ENCODE measurements at regions not wholly inside any gene's neighbourhood (a gene's known extent, or its start where the extent isn't known, plus 50 kb on each side); places are given as distances from the start of the nearest gene placed in this dataset.
"Not testable (repeated sequence)": the region's sequence is repeated elsewhere in the genome, so short reads cannot be mapped to it uniquely, and the experiment has no call there.

DNA sequence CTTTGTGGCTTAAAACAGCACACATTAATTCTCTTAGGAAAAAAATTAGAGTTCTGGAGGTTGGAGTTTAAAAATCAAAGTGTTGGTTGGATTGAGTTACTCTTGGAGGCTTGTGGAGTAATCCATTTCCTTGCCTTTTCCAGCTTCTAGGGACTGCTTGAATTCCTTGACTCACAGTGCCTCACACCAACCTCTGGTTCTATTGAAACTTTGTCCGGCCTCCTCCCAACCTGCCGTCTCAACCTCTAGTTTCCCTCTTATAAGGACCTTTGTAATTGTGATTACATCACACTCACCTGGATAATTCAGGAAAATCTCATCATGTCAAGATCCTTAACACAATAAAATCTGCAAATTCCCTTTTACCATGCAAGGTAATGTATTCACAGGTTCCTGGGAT is 764.2 kb upstream of the CDH18 start:
- not testable (repeated sequence) for DNase-seq

DNA sequence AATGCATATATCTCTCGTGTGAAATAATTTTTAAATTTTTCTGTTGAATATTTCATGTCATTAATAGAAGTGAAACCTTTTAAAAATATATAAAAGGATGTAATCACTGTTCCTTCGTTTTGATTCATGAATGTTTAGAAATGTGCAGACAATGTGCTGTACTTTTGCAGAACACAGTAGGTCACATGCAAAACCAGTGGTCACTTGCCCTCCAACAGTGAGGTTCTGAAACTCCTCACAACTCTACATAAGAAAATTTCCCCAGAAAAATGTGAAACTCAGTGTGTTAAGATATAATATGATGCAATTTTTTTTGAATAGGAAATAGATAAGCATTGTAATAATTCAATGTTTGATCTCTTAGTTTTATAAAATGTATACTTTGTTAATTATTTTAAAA is 747.7 kb upstream of the CDH18 start:
- not testable (repeated sequence) for DNase-seq

DNA sequence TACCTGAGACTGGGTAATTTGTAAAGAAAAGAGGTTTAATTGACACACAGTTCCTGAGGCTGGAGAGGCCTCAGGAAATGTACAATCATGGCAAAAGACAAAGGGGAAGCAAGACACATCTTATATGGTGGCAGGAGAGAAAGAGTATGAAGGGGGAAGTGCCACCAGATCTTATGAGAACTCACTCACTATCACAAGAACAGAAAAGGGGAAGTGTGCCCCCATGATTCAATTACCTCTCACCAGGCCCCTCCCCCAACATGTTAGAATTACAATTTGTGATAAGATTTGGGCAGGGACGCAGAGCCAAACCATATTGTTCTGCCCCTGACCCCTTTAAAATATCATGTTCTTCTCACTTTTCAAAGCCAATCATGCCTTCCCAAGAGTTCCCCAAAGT is 744.2 kb upstream of the CDH18 start:
- not testable (repeated sequence) for DNase-seq

DNA sequence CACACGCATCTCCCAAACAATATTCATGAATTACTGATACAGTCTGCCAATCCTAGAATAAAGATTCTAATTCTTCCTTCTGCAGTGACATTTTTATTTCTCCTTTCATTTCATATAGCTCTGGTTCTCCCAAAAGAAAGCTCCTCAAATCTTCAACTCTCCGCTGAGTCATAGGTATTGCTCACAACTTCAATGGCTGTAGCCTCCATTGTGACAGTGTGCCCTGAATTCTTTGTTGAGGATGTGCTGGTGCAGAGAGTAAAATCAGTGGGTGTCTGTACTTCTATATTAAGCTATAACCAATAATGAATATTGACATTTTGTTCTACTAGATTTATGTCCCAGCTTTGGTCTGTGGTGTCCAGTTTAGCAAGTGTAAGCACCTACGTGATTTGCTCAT is 733.3 kb upstream of the CDH18 start:
- not testable (repeated sequence) for DNase-seq

DNA sequence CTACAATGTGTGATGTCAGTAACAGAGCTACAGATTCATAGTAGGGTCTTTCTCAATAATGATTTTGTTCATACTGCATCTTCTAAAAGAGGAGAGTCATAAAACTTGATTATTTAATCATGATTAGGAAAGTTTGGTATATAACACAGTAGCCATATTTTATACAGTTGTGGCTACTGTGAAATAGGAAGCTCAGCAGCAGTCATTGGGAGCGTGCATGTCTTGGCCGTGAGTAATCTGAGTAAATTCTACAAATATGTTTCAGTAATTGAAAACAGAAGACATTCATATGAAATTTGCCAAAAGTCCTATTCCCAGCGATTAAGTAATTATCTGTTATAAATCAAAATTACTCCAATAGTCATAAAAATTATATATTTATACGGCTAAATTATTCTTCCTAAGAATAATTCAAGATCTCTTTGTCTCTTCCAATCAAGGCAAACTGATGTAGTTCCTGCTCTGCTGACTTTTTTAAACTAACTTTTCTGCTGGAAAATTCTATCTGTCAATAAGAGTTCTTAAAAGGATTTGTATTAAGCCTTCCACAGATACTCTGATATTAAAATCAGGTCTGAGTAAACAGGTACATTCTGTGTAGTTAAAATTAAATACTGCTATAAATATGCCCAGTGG is 723.6 kb upstream of the CDH18 start:
- DNase-seq: not testable (repeated sequence)

DNA sequence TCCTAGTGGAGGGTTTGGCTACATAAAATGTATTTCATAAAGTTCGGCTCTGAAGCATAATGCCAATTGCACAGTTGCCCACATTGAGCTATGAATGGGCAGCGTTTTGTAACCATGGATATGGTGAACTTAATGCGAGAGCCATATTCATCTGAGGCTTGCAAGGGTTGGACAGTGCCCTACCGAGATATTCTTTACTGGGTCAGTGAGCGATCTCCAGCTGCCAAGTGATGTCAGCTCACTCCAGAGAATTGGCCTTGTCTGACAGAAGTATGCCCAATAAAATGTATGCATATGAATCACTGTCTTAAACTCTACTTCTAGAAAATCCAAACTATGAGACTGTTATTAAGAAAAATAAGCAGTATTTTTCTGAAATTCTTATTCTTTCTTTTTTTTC is 719.6 kb upstream of the CDH18 start:
- not testable (repeated sequence) for DNase-seq

DNA sequence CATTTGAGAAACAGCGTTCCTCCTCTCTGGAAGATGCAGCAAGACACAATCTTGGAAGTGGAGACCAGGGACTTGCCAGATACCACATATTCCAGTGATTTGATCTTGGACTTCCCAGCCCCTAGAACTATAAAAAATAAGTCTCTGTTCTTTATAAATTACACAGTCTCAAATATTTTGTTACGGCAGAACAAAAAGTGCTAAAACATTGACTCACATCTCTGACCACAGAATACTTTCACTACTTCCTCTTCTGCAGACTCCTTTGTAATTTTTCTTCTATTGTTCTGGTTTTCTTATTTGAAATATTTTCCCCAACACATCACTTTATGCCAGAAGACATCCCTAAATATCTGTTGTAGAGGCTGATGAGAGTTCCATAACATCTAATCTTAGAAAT is 706.1 kb upstream of the CDH18 start:
- no peak for DNase-seq

DNA sequence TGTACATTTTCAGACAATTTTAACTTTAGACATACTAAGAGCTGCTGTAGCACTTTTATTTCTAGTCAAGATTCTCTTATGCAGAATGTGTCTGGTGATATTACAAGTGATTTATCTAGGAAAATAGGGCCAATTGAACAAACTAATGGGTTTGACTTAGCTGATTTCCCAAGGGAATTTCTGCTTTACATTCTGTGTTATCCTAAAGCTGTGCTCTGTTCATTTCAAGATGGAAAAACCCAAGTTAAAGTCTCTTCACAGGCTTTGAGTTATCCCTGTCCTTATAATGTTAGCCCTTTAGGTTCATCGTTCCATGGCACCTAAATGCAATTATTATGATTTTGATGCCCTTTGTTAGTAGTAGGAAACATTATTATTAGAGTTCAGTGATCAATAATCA is 704.9 kb upstream of the CDH18 start:
- DNase-seq: no peak

DNA sequence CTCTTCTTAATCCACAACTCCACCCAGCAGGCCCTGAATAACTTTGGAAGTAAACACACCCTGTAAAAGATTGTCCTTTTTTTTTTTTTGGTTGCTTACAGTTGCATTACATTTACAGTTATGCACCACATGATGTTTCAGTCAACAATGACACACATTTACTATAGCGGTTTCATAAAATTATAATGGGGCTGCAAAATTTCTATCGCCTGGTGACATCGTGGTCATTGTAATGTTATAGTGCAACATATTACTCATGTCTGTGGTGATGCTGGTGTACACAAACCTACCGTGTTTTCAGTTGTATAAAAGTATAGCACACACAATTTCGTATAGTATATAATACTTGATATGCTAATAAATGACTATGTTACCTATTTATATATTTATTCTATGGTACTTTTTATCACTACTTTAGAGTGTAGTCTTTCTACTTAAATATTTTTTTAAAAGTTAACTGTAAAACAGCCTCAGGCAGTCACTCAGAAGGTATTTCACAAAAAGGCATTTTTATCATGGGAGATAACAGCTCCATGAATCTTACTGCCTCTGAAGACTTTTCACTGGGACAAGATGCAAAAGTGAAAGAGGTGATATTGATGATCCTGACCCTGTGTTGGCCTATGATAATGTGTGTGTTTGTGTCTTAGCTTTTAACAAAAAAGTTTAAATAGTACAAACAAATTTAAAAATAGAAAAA is 695.4 kb upstream of the CDH18 start:
- no peak for DNase-seq

DNA sequence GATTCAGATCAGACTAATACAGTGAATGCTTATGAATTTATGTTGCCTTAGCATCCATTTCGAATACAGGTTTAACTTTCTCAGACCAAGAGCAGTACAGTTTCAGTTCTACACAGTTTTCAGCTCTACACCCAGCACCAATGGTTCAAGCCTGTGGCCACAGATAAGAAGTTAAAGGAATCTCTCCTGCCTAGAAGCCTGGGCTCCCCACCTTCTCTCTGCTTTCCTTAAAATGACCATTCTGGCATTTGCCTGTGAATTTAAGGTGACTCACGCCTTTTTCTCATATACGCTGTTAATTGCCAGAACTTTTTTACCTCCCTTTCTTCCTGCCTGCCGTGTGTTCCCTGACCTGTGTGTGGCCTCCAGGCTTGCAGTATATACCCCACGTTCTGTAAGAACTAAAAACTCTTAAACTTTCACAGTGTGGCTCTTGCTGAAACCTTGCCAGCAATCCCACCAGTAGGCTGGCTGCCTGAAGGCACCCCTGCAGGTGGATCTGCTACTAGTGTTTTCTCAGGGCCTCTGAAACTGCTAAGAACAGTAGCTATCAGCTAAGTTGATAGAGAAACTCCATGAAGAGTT is 692.8 kb upstream of the CDH18 start:
- DNase-seq: no peak

DNA sequence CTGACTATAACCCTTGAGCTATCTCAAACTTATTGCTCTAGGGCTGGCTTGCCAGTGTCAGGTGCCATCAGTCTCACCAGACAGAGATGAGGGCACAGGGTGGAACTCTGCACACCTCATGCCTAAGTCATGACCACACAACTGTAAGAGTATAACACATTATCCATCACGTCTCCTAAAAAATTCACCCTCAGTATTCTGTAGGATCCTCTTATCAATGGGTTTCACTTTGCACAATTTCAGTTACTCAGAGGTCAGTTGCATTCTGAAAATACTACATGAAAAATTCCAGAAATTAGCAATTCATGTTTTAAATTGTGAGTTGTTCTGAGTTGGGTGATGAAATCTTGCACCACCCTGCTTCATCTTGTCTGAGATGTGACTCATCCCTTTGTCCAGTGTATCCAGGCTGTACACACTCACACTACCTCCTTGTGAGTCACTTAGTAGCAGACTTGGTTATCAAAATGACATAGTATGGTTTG is 690.9 kb upstream of the CDH18 start:
- DNase-seq: no peak

DNA sequence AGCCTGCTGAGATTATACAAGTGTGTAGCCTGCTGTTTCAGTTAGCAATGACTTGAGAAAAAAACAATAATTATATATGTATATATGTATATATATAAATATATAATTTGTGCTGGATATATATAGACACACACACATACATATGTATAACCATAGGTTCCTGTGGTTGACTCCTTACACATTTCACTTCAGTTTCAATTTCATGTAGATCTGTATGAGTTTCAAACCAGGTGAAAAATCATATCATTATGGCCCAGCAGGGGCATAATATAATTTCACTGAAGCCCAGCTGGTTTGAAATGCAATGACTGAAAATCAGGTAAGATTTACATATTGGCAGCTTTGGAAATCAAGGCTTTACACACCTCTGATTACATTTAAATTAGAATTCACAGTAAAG is 690.4 kb upstream of the CDH18 start:
- no peak for DNase-seq

DNA sequence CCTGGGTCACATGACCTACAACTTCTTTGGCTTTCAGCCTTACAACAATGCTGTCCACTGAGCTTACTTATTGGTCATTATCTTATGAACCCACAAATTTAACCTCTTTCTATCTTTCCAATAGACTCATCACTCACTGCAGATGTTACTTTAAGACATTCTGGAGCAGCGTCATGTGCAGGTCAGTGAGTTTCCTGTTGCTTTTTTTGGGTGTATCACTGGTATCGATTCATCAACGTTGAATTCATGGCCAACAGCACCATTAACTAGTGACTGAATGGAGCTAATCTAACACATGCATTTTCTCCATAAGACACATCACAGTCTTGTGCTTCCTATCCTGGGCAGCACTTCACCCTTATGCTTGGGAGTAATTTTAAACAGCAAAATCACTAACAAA is 672.6 kb upstream of the CDH18 start:
- DNase-seq: no peak

DNA sequence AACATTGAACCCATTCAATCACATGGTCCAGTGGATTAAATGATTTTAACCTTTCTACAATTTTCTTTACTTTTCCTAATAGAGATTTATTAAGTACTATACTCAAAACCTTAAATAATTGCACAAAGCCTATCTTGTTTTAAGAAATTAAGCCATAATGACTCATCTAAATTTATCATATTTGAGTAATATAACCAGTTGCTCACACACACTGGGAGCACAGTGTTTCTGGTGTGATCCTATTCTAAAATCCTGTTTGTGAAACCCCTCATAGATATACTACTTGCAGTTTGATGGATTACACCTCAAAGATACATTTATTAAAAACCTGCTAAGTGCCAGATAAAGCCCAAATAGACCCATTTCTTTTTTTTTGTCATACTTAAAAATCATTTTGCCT is 668.3 kb upstream of the CDH18 start:
- DNase-seq: no peak

DNA sequence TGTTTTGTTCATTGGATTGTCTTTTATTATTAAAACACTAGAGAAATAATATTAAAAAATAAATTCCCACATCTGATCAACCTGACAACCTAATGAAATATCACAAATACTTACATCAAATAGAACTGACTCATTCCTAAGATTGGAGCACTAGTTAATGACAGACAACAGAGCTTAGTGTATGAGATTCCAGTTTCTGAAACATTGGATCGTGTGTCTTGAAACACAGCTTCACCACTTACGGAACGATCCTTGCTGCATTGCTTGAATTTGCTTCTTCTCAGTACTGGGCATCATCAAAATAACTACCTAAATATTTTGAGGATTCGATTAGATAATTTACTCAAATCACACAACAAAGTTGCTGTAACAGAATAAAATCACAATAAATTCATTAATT is 667.2 kb upstream of the CDH18 start:
- DNase-seq: no peak

DNA sequence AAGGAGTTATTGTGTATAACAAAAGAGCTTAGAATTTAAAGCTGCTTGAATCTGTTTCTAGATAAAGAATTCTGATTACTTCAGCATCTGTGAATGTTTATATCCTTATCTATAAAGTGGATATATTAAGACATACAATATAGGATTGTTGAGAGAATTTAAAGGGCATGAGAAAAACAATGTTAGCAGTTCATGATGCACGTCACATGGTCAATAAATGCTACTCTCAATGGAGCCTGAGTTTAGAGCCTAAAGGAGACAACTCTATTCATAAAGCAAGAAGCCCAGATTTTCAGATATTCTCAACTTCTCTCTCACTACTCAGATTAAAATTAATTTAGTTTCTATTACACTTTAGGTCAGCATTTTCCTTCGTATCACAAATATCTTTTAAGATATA is 666.7 kb upstream of the CDH18 start:
- DNase-seq: no peak

DNA sequence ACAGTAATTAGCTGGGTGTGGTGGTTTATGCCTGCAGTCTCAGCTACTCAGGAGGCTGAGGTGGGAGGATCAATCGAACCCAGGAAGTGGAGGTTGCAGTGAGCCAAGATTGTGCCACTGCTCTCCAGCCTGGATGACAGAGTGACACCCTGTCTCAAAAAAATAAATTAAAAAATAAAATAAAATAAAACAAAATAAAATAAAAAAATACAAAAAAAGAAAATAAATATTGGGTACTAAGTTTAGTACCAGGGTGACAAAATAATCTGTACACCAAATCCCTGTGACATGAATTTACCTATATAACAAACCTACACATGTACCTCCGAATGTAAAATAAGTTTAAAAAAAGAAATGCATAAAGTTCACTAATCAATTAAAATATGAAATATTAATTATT is 666.0 kb upstream of the CDH18 start:
- no peak for DNase-seq

DNA sequence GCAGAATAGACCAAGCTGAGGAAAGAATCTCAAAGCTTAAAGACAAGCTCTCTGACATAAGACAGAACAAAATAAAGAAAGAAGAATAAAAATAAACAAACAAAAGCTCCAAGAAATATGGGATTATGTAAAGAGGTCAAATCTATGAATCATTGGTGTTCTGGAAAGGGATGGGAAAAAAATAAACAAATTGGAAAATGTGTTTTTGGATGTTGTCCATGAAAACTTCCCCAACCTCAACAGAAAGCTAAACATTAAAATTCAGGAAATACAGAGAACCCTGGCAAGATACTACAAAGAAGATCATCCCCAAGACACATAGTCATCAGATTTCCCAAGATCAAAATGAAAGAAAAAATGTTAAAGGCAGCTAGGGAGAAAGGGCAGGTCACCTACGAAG is 662.0 kb upstream of the CDH18 start:
- DNase-seq: no peak

DNA sequence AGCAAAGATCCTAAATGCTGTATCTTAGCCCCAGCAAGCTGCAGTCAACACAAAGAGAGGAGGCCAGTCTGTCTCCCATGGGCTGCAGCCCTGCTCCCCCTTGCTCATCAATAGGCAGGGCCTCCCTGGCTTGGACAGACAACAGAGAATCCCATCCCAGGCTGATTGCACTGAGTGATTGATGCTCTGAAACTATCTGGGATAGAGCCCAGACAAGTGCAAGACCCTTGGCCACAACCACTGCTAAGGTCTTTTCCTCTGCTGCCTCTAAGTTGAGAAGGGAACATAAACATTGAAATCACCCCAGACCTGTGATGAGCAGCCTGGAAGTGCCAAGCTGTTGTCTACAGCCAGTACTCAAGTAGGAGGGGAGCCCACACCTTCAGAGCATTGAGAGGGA is 661.0 kb upstream of the CDH18 start:
- DNase-seq: no peak

DNA sequence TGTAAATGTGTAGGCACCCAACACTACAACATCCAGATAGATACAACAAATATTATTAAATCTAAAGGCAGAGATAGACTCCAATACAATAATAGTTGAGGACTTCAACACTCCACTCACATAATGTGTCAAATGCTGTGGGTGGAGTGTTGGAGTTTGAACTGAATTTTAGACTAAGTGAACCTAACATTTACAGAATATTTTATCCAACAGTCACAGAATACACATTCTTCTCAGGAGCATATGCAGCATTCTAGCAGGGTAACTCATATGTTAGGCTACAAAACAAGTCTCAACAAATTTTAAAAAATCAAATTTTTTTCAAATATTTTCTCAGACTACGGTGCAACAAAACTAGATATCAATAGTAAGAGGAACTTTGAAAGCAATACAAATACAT is 648.7 kb upstream of the CDH18 start:
- DNase-seq: no peak

DNA sequence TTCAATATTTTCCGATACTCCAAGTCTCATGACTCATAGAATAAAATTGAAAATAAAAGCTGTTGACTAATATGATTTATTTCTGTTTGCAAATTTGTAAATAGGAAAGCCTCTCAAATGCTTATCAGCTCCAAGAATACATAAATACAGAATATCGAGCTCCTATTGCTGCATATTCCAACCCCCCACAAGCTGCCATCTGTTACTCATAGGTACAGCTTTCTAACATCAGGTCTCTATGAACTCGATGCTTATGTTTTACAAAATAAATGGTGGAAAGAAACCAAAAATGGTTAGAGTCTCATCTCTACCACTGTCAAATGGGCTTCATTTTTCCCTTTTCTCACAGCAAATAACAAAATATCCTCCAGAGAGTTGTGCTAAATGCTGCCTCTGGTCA is 631.6 kb upstream of the CDH18 start:
- no peak for DNase-seq

DNA sequence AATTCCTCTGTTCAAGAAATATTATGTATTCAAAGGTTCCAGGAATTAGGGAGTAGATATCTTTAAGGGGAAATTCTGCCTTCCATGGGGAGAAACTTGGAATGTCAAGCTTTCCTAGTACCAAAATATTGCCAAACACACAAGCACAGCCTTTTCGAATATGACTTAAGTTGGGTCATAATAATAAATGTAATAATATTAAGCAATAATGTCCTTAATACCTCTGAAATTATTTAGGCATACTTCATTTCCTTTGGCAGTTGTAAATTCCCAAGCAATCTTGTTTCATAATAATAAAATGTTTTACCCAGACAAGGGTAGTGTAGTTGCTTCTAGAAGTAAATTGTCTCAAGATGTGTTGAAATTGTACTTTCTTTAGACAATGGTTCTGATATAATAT is 630.3 kb upstream of the CDH18 start:
- DNase-seq: no peak

DNA sequence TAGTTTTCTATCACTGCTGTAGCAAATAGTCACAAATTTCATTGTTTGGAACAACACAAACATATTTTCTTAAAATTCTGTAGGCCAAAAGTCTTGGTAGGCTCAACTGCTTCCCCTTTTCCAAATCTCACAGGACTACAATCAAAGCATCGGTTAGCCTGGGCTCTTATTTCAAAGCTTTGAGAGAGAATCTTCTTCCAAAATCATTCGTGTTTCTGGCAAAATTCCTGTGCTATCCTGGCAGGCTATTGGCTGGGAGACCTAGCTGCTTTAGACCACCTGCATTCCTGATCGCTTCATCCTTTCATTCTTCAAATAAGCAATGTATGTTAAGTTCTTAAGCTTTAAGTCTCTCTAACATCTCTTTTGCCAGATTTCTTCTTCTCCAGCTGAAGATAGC is 629.8 kb upstream of the CDH18 start:
- no peak for DNase-seq

DNA sequence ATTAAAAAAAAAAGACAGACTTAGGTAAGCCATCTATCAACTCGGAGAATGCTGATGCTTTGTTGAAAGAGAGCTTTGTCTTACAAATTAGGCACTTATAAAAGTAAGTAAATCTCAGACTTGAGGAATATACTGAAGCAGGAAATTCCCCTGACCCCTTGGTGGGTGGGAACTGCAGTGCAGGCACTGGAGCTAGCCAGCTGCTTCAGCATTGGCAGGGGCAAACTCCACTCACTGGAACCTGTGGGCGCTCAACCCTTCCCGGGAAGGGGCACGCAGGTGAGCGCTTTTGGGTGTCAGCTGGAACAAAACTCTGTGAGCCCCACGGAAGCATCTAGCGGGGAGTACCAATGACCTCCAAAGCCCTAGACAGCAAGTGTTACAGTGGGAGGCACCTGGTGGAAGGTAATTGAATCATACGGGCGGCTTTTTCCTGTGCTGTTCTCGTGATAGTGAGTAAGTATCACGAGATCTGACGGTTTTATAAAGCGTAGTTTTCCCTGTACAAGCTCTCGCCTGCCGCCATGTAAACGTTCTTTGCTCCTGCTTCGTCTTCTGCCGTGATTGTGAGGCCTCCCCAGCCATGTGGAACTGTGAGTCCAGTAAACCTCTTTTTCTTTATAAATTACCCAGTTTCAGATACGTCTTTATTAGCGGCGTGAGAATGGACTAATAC is 628.0 kb upstream of the CDH18 start:
- no peak for DNase-seq

All from activated CD8-positive, alpha-beta memory T cell treated with anti-CD3 and anti-CD28 coated beads, Interleukin-2, amount 50 U/mL, for 48 hours (primary cell).